ENCODE measurements at regions not wholly inside any gene's neighbourhood (a gene's known extent, or its start where the extent isn't known, plus 50 kb on each side); places are given as distances from the start of the nearest gene placed in this dataset.

GRCh38 chr5:23893561-23893960 is 386.2 kb downstream of the PRDM9 start:
- WGBS (ENCODE audit: low lambda C conversion rate): 17% methylated on average over 5 of the region's 5 CpGs
- Histone ChIP-seq H3K4me3 (replicated peaks in 1 of 3; ENCODE audit: insufficient read depth in 1 of 3, low read depth in 2 of 3, low read length in 3 of 3) (no peak overlapping the region), H3K79me2 (ENCODE audit: insufficient read depth, low read length) (no peaks in the 10 kb centered on the region), H3K27me3 (ENCODE audit: control insufficient read depth in 1 of 2, insufficient read depth in 2 of 2, low read length in 2 of 2) (no peaks in the 10 kb centered on the region), H3K4me2 (ENCODE audit: low read depth, low read length) (no peak overlapping the region), H3K9ac (ENCODE audit: insufficient read depth, low read depth, low read length) (no peak overlapping the region), H3K27ac (ENCODE audit: extremely low read length, insufficient read depth, low read length) (no peak overlapping the region), H3K9me3 (ENCODE audit: low read length) (peaks cover 84% of the 10 kb centered on the region), H3K4me1 (ENCODE audit: insufficient read depth, low read length) (no peaks in the 10 kb centered on the region), H2AFZ (ENCODE audit: low read length) (no peak overlapping the region), H3K36me3 (replicated peaks in 1 of 2; ENCODE audit: control insufficient read depth in 1 of 2, insufficient read depth in 2 of 2, low read length in 2 of 2) (no peaks in the 10 kb centered on the region), H4K20me1 (ENCODE audit: insufficient read depth, low read length) (no peaks in the 10 kb centered on the region)
- no peak for DNase-seq (ENCODE audit: low spot score)
- intact Hi-C loops (cut with micrococcal nuclease; ENCODE audit: unreplicated experiment): no loop called here
- FAIRE-seq: no peak
- CTCF ChIA-PET (ENCODE audit: low intra/inter-chr PET ratio, low total read pairs): no interaction called here
- TF ChIP-seq CEBPB (IDR thresholded peaks at IDR 0.05; ENCODE audit: borderline replicate concordance, low read depth, low read length): peak; percentile 90
- no peak for TF ChIP-seq TMF1 (CRISPR knock-in tag; IDR thresholded peaks at IDR 0.05; ENCODE audit: low read depth)
- TF ChIP-seq, protein P1, sequence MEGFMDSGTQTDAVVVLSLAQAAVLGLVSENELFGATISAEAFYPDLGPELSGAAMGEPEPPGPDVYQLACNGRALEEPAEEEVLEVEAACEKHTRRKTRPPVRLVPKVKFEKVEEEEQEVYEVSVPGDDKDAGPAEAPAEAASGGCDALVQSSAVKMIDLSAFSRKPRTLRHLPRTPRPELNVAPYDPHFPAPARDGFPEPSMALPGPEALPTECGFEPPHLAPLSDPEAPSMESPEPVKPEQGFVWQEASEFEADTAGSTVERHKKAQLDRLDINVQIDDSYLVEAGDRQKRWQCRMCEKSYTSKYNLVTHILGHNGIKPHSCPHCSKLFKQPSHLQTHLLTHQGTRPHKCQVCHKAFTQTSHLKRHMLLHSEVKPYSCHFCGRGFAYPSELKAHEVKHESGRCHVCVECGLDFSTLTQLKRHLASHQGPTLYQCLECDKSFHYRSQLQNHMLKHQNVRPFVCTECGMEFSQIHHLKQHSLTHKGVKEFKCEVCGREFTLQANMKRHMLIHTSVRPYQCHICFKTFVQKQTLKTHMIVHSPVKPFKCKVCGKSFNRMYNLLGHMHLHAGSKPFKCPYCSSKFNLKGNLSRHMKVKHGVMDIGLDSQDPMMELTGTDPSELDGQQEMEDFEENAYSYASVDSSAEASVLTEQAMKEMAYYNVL (CRISPR knock-in tag; IDR thresholded peaks at IDR 0.05; ENCODE audit: borderline replicate concordance): no peak
- TF ChIP-seq PREB (CRISPR knock-in tag; IDR thresholded peaks at IDR 0.05): no peak
- TF ChIP-seq PHB2 (IDR thresholded peaks at IDR 0.05; ENCODE audit: partially characterized antibody): no peak
- no peak for TF ChIP-seq PAX8 (CRISPR knock-in tag; IDR thresholded peaks at IDR 0.05; ENCODE audit: borderline replicate concordance)
- TF ChIP-seq CAMTA2 (CRISPR knock-in tag; IDR thresholded peaks at IDR 0.05; ENCODE audit: borderline replicate concordance): no peak
- no peak for TF ChIP-seq NAIF1 (CRISPR knock-in tag; IDR thresholded peaks at IDR 0.05; ENCODE audit: borderline replicate concordance)
- no TSS peak for BruUV-seq (replicated peaks)
- no peak for ATAC-seq
- in situ Hi-C loops (cut with HindIII; ENCODE audit: extremely low pct_ligation_motif_present, low pct_unique_long_range_greater_than_20kb): no loop called here
- POLR2A ChIA-PET: no interaction called here

Data from HepG2 (cell line).